ENCODE measurements at regions not wholly inside any gene's neighbourhood (a gene's known extent, or its start where the extent isn't known, plus 50 kb on each side); places are given as distances from the start of the nearest gene placed in this dataset.

- H3K4me3 Mint-ChIP-seq (ENCODE audit: unreplicated experiment): no peak overlapping the region
- no peaks in the 10 kb centered on the region for H3K27me3 Mint-ChIP-seq (ENCODE audit: unreplicated experiment)
- DNase-seq (ENCODE audit: low spot score): no peak
- H3K36me3 Mint-ChIP-seq (ENCODE audit: low read depth, unreplicated experiment): no peaks in the 10 kb centered on the region
- no peak overlapping the region for H3K27ac Mint-ChIP-seq (ENCODE audit: unreplicated experiment)
- no peaks in the 10 kb centered on the region for H3K9me3 Mint-ChIP-seq (ENCODE audit: unreplicated experiment)
- H3K4me1 Mint-ChIP-seq (ENCODE audit: unreplicated experiment): peaks cover 5% of the 10 kb centered on the region
- no peak for TF ChIP-seq CTCF (IDR thresholded peaks at IDR 0.05; ENCODE audit: unreplicated experiment)
Measured at GRCh38 chr15:35810007-35810406, 264.0 kb upstream of the DPH6 start.

GRCh38 chr15:35813573-35813972 is 267.6 kb upstream of the DPH6 start:
- no peak for DNase-seq (ENCODE audit: low spot score)
- Mint-ChIP-seq H3K27ac (ENCODE audit: unreplicated experiment) (no peak overlapping the region), H3K27me3 (ENCODE audit: unreplicated experiment) (no peaks in the 10 kb centered on the region), H3K9me3 (ENCODE audit: unreplicated experiment) (no peaks in the 10 kb centered on the region), H3K4me1 (ENCODE audit: unreplicated experiment) (peaks cover under 1% of the 10 kb centered on the region), H3K4me3 (ENCODE audit: unreplicated experiment) (no peak overlapping the region), H3K36me3 (ENCODE audit: low read depth, unreplicated experiment) (no peaks in the 10 kb centered on the region)
- no peak for TF ChIP-seq CTCF (IDR thresholded peaks at IDR 0.05; ENCODE audit: unreplicated experiment)

DNA sequence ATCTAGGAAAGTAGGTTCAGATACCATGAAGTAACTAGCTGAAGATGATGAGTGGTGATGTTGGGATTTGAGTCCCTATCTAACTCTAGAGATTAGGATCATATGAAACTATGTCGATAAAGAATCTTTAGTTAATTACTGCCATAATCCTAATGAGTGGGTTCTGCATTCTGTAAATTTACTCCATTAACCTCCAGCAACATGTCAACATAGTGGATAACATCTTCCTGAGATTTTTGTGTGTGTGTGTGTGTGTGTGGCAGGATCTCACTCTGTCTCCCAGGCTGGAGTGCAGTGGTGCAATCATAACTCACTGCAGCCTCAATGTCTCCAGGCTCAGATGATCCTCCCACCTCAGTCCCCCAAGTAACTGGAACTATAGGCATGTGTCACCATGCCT is 272.9 kb upstream of the DPH6 start:
- no peaks in the 10 kb centered on the region for H3K27me3 Mint-ChIP-seq (ENCODE audit: unreplicated experiment)
- no peak overlapping the region for H3K27ac Mint-ChIP-seq (ENCODE audit: unreplicated experiment)
- no peak for DNase-seq (ENCODE audit: low spot score)
- no peaks in the 10 kb centered on the region for H3K36me3 Mint-ChIP-seq (ENCODE audit: low read depth, unreplicated experiment)
- no peak overlapping the region for H3K4me3 Mint-ChIP-seq (ENCODE audit: unreplicated experiment)
- no peak for TF ChIP-seq CTCF (IDR thresholded peaks at IDR 0.05; ENCODE audit: unreplicated experiment)
- H3K9me3 Mint-ChIP-seq (ENCODE audit: unreplicated experiment): no peaks in the 10 kb centered on the region
- H3K4me1 Mint-ChIP-seq (ENCODE audit: unreplicated experiment): no peaks in the 10 kb centered on the region

DNA sequence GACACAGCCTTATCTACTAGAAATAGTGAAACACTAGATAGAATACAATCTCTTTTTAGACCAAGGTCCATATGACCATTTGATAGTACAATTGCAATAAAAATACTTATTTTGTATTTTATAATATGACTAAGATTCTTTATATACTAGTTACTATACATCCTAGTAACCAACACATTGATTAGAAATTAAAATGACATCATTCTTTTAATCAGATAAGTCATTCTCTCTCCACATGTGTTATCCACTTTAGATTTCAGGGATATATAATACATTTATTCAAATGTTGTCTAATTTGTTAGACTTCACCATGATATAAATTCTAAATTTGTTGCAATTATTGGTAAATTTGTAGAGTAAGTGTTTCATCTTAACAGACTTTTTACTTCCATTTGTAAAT is 276.2 kb upstream of the DPH6 start:
- Mint-ChIP-seq H3K4me3 (ENCODE audit: unreplicated experiment) (no peak overlapping the region), H3K4me1 (ENCODE audit: unreplicated experiment) (peaks cover 4% of the 10 kb centered on the region), H3K27ac (ENCODE audit: unreplicated experiment) (no peak overlapping the region), H3K27me3 (ENCODE audit: unreplicated experiment) (no peaks in the 10 kb centered on the region), H3K9me3 (ENCODE audit: unreplicated experiment) (no peaks in the 10 kb centered on the region), H3K36me3 (ENCODE audit: low read depth, unreplicated experiment) (no peaks in the 10 kb centered on the region)
- DNase-seq (ENCODE audit: low spot score): no peak
- no peak for TF ChIP-seq CTCF (IDR thresholded peaks at IDR 0.05; ENCODE audit: unreplicated experiment)

GRCh38 chr15:35827141-35827540 is 281.2 kb upstream of the DPH6 start:
- no peak overlapping the region for H3K4me3 Mint-ChIP-seq (ENCODE audit: unreplicated experiment)
- no peaks in the 10 kb centered on the region for H3K36me3 Mint-ChIP-seq (ENCODE audit: low read depth, unreplicated experiment)
- no peak for TF ChIP-seq CTCF (IDR thresholded peaks at IDR 0.05; ENCODE audit: unreplicated experiment)
- H3K4me1 Mint-ChIP-seq (ENCODE audit: unreplicated experiment): peaks cover 10% of the 10 kb centered on the region
- H3K27me3 Mint-ChIP-seq (ENCODE audit: unreplicated experiment): no peaks in the 10 kb centered on the region
- no peak for DNase-seq (ENCODE audit: low spot score)
- H3K27ac Mint-ChIP-seq (ENCODE audit: unreplicated experiment): no peak overlapping the region
- H3K9me3 Mint-ChIP-seq (ENCODE audit: unreplicated experiment): no peaks in the 10 kb centered on the region
